Activated CD8-positive, alpha-beta memory T cell treated with anti-CD3 and anti-CD28 coated beads for 36 hours (primary cell): ENCODE measurements at regions not wholly inside any gene's neighbourhood (a gene's known extent, or its start where the extent isn't known, plus 50 kb on each side); places are given as distances from the start of the nearest gene placed in this dataset.
"Not testable (repeated sequence)": the region's sequence is repeated elsewhere in the genome, so short reads cannot be mapped to it uniquely, and the experiment has no call there.

ENCODE experiments used
- CTCF ChIA-PET: fragments of 350-600 bp; sonication (Branson Sonifier 250); formaldehyde crosslinking; loops from one replicate; lab custom pipeline; 2021; ENCODE audit warnings: antibody characterized with exemption; lab: Charles Lee
- POLR2A ChIA-PET: fragments of 350-600 bp; sonication (Branson Sonifier 250); formaldehyde crosslinking; loops from one replicate; lab custom pipeline; 2021; ENCODE audit warnings: antibody characterized with exemption; lab: Charles Lee

DNA sequence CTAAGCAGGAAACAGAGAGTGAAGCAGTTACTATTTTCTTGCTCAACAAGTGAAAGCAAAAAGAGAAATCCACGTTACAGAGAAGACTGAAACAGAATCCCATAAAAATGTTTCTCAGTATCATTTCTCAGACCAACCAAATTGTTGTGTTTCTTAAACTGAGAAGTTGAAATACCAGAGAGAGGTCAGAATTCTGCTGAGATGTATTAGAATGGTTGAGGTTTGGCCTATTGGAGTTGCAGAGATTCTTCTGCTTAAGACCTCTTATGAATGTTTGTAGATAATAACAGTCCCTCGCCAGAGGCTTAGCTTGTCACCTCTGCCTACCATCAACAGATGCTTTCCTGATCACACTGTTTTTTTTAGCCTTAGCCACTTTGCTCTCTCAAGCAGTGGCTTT, 481.4 kb downstream of the TRIML1 start:
- ChIA-PET CTCF (no interaction called here), POLR2A (no interaction called here)

DNA sequence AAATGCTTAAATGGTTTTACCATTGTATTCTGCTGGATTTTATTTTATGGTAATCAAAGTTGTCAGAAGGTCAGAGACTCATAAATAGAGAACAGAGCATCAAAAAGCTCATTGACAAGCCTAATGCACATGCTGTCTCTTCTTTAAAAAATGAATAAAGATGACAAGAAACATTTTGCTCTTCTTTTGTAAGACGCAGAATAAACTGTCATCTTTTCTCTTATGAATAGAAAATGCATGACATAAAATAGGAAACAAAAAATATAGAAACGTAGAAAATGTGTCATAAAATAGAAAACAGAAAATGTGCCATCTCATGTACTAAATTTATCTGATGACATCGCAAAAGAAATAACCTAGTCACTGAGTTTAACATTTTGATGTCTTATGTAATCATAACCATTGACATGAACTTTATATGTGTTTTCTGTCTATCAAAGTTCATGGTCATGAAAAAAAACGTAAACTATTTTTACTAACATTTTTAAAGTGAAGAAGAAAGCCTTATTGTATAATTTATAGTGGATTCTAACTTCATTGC, 484.1 kb downstream of the TRIML1 start:
- ChIA-PET CTCF (no interaction called here), POLR2A (no interaction called here)

- POLR2A ChIA-PET: no interaction called here
- CTCF ChIA-PET: no interaction called here
Measured at GRCh38 chr4:188624370-188624769, 485.1 kb downstream of the TRIML1 start.

- ChIA-PET CTCF (no interaction called here), POLR2A (no interaction called here)
Measured at GRCh38 chr4:188627892-188628291, 488.7 kb downstream of the TRIML1 start.

DNA sequence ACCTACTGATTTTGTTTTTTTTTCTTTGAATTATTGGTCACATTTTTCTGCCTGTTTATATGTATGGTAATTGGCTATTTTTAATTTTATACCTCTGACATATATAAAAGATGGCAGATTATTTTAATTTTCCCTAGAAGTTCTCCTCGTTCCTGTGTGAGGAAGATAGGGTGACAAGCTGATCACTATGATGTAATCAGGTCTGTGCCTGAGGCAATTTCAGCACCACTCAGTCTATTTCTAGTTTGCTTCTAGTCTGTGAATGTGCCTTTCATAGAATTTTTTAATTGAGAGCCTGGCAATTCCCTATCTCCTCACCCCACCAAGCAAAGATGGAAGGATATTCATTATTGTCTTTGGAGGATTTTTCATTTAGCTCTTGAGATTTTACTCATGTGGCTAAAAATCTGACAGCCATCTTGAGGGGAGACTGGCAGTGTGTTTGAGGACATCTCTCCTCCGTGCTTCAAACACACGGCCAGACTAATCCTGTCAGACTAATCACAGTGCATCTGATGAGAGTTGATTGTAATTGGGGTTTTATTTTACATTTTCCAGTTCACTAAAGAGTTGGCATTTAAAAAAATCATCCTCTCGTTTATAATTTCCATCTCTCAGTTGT, 500.3 kb downstream of the TRIML1 start:
- ChIA-PET POLR2A (no interaction called here), CTCF (no interaction called here)

- CTCF ChIA-PET: no interaction called here
- POLR2A ChIA-PET: no interaction called here
Measured at GRCh38 chr4:188647820-188648370, 508.7 kb downstream of the TRIML1 start.

DNA sequence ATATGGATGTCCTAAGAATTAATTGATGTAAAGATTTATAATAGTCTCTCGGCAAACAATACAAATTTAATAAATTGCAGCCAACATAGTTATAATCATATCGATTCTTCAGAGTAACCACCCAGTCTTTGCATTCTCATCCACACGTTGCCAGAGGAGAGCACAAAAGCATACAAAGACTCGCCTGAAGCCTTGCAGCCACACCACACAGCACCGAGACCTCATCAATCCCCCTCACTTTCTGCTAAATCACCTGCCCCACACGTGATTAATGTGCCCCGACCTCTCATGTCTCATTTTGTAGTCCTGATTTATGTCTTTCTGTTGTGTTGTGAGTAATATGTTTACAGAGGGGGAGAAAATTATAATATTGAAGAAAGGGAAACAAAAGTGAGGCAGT, 510.4 kb downstream of the TRIML1 start:
- CTCF ChIA-PET: no interaction called here
- POLR2A ChIA-PET: no interaction called here

- ChIA-PET POLR2A (no interaction called here), CTCF (no interaction called here)
Measured at GRCh38 chr4:188650516-188650915, 511.3 kb downstream of the TRIML1 start.

- POLR2A ChIA-PET: no interaction called here
- CTCF ChIA-PET: no interaction called here
Measured at GRCh38 chr4:188657365-188657764, 518.1 kb downstream of the TRIML1 start.

DNA sequence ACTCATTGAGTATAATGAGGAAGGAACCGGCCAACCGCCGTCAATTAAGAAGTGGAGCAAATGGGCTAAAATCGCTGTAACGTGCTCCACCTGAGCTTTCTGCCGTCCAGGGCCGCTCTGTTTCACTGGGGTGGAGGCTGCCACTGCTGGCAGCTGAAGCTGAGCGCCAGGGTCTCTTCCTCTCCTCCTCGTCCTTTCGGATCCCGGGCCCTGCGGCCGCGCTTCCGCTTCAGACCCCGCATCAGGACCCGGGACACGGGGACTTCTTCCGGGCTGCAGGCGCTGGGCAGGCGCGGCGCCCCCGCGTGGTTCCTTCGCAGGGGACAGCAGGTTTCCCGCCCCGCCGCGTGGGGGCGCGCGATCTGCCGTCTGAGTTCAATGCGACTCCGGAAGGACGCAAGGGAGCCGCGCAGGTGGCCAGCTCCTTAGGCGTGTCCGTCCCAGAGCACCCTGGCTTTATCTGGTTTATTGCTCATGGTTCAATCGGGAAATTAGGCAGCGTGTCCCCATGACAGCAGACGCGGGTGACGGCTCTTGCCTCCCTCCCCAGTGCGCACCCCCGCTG, 519.8 kb downstream of the TRIML1 start:
- POLR2A ChIA-PET: no interaction called here
- CTCF ChIA-PET: no interaction called here

DNA sequence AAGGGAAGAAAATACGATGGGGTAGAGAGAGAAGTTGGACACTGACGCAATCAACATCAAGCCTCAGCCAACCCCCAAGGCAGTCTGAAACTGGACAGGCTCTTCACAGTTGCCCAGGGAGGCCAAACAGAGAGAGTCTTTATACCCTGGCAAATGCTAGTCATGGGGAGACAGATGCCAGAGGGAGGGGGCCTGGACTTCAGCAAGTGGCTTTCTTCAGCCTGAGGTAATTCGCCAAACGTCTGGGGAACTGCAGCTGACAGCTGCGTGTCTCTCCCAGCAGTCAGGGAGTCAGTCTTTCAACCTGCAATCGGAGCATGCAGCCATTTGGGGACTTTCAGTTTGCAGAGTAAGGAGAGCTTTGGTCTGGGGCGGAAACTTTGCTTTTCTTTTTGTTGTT, 521.6 kb downstream of the TRIML1 start:
- CTCF ChIA-PET: no interaction called here

GRCh38 chr4:188661502-188661901, 522.3 kb downstream of the TRIML1 start:
- ChIA-PET POLR2A (no interaction called here), CTCF (no interaction called here)

More for the DNA sequence above, 521.6 kb downstream of the TRIML1 start:
- POLR2A ChIA-PET: no interaction called here

- POLR2A ChIA-PET: no interaction called here
- CTCF ChIA-PET: no interaction called here
Measured at GRCh38 chr4:188663369-188663768, 524.1 kb downstream of the TRIML1 start.

- ChIA-PET POLR2A (no interaction called here), CTCF (interaction anchor here (0.6 kb wide), 1 partner anchor 50 kb away, joined by 3 read pairs; no protein-coding TSS in a partner anchor)
Measured at GRCh38 chr4:188665491-188666457, 526.5 kb downstream of the TRIML1 start.

- CTCF ChIA-PET, POLR2A ChIA-PET: not testable (repeated sequence)
Measured at GRCh38 chr4:188678691-188679090, 539.5 kb downstream of the TRIML1 start.

- ChIA-PET POLR2A (no interaction called here), CTCF (no interaction called here)
Measured at GRCh38 chr4:188680004-188680666, 540.9 kb downstream of the TRIML1 start.

GRCh38 chr4:188680667-188681063, 541.4 kb downstream of the TRIML1 start:
- CTCF ChIA-PET: no interaction called here

DNA sequence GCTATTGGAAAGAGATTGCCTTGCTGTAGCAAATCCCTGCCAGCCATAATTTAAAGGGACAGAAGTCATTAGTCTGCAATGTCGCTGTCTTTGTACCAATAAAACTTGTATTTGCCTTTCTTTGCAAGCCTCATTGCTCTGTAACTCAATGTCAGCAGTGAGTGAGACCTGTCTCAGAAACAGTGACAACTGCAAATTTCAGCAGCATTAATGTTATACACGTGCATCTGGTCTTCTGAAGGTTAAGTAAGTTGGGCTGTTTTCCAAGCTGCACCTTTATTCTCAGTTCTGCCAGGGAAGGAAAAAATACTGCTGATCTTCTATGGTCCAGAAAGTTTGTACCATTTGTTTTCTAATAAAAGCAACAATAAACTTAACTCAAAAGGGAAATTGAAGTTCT, 543.1 kb downstream of the TRIML1 start:
- POLR2A ChIA-PET: no interaction called here
- CTCF ChIA-PET: no interaction called here

More at GRCh38 chr4:188680667-188681063, 541.4 kb downstream of the TRIML1 start:
- POLR2A ChIA-PET: no interaction called here

- ChIA-PET POLR2A (no interaction called here), CTCF (no interaction called here)
Measured at GRCh38 chr4:188683571-188683970, 544.3 kb downstream of the TRIML1 start.
